ENCODE measurements at regions not wholly inside any gene's neighbourhood (a gene's known extent, or its start where the extent isn't known, plus 50 kb on each side); places are given as distances from the start of the nearest gene placed in this dataset.
"Not testable (repeated sequence)": the region's sequence is repeated elsewhere in the genome, so short reads cannot be mapped to it uniquely, and the experiment has no call there.

DNA sequence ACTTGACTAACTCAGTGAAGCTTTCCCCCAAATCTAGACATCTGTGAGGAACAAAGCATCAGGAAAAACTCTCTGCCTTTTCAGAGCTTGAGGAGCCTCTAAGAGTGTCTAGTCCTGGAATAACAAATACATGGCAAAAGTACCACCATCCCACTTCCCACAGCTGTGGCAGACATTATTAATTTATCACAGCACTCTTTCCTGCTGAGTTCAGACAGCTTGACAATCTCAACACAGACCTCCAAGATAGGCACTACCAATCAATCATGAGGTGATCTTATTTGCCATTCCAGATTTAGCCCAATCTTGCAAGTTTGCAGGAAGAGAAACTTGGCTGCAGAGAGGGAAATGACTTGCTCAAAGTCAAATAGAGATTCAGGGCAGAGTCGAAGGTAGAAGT is 202.8 kb downstream of the MN1 start:
- no peak for DNase-seq (ENCODE audit: low spot score)

DNA sequence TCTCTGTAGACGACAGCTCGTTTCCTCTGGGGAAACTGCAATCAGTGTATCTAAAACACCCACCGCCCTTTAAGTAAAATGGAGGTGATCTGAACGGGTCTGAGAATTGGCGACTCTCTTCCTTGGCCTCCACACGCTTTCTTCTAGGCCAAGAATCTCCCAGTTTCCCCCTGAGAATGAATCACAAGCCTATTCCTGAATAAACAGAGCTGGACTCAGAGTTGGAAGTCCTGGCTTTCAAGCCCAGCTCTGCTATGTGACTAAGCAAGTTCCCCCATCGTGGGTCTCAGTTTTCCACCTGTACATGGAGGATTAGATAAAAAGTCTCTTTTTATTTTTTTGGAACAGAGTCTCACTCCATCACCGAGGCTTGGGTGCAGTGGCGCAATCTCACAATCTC is 200.4 kb downstream of the MN1 start:
- DNase-seq (ENCODE audit: low spot score), result no peak

DNA sequence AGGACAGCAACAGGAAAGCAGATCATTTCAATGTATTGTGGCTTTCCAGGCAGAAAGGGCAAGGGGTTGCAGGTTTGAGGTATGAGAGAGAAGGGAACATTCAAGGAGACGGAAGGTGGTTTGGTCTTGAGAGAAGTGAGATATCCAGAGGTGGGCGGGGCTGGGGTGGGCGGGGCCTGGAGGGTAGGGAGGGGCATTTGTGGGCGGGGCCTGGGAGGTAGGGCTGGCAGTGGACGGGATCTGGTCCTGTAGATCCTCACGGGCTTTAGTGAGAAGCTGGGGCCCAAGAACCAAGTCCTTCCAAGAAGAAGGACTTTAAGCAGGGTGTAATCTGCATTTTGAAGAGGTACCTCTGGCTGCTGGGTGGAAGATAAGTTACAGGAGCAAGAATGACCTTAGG is 199.2 kb downstream of the MN1 start:
- no peak for DNase-seq (ENCODE audit: low spot score)

DNA sequence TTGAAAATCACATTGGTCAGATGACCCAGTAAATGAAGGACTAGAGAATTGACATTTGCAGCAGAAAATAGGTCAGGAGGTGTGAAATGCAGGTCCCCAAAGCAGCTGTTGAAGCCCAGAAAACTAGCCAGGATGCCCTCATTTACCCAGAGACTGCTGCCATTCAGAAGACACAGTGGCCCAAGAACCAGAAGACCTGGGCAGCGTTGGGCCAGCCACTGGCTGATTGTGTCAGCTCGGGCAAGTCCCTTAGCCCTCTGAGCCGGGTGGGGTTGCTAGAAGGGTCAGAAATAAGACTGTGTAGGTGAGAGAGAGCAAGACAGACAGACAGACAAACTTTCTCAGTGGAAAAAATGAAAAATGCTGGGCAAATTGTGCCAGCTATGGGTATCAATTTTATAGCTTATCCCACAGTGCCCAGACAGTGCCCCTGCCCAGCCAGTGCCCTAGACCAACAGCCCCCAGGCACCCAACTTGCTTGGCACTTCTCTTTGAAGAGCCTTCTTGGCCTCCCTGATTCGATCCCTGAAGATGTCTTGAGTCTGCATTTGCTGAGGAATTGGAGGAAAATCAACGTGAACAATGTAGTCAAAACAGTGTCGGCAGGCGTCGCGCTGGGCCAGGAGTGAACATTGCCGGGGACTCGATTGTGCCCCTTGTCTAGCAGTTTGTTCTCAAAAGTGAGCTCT is 198.3 kb downstream of the MN1 start:
- DNase-seq (ENCODE audit: low spot score), result no peak

DNA sequence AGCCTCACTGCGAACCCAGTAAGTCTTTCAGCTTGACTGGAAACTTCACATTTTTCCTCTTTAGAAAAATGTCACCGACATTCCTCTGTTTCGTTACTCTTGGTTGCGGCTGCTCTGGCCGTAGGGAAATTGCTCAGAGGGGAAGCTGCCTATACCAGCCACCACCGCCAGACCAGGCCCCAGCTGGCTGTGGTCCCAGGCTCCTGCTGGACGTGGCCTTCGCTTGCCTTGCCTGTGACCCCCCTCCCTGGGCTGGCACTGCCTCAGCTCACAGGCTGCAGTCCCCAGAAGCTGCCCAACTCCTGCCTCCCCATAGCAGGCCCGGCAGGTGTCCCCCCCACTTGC is 197.8 kb downstream of the MN1 start:
- no peak for DNase-seq (ENCODE audit: low spot score)

DNA sequence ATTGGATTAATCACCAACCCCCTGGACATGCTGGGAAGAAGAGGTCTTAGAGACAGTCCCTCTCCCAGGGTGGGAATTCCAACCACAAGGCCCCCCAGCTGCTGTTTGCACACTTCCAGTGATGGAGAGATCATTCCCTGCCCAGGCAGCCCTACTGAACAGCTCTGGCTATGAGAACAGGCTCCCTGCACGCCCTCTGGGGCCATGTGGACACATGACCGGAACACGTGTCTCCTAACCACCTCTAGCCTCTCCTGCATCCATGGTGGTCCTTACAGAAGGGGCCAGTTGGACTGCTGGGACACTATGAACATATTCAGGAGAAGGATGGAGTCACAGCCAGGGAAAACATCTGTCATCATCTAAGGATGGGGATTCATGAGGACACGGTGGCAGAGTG is 196.2 kb downstream of the MN1 start:
- DNase-seq (ENCODE audit: low spot score), result no peak

DNA sequence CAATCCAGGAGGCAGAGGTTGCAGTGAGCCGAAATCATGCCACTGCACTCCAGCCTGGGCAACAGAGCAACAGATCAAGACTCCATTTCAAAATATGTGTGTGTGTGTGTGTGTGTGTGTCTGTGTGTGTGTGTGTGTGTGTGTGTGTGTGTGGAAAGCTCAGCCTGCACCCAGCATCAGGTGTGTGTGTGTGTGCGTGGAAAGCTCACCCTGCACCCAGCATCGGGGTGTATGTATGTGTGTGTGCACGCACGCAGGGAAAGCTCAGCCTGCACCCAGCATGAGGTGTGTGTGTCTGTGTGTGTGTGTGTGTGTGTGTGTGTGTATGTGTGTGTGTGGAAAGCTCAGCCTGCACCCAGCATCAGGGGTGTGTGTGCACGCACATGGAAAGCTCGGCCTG is 193.8 kb downstream of the MN1 start:
- DNase-seq (ENCODE audit: low spot score), result not testable (repeated sequence)

DNA sequence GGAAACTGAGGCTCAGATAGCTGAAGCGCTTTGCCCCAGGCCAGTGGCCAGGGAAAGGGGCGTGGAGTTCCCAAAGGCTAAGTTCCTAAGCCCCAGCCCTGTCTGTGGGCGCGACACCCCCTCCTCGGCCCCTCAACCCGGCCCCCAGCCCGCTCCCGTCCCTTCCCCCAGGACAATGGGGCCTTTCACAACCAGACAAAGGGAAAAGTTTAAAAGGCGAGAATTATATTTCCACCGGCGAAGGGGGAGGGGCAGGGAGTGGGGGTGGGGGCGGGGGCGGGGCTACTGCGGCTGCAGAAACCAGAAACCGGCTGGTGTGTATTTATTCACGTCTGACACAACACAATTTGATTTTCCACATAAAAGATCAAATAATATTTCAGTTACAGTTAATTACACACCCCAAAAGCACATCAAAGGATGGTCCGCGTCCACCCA is 192.1 kb downstream of the MN1 start:
- DNase-seq (ENCODE audit: low spot score), result no peak

DNA sequence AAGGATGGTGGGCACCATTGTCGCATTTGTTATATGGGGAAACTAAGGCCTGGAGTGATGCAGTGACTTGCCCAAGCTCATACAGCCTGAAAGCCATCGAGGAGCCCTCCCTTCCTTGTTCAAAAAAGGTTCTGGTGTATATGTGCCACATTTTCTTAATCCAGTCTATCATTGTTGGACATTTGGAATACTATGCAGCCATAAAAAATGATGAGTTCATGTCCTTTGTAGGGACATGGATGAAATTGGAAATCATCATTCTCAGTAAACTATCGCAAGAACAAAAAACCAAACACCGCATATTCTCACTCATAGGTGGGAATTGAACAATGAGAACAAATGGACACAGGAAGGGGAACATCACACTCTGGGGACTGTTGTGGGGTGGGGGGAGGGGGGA is 191.4 kb downstream of the MN1 start:
- not testable (repeated sequence) for DNase-seq (ENCODE audit: low spot score)

DNA sequence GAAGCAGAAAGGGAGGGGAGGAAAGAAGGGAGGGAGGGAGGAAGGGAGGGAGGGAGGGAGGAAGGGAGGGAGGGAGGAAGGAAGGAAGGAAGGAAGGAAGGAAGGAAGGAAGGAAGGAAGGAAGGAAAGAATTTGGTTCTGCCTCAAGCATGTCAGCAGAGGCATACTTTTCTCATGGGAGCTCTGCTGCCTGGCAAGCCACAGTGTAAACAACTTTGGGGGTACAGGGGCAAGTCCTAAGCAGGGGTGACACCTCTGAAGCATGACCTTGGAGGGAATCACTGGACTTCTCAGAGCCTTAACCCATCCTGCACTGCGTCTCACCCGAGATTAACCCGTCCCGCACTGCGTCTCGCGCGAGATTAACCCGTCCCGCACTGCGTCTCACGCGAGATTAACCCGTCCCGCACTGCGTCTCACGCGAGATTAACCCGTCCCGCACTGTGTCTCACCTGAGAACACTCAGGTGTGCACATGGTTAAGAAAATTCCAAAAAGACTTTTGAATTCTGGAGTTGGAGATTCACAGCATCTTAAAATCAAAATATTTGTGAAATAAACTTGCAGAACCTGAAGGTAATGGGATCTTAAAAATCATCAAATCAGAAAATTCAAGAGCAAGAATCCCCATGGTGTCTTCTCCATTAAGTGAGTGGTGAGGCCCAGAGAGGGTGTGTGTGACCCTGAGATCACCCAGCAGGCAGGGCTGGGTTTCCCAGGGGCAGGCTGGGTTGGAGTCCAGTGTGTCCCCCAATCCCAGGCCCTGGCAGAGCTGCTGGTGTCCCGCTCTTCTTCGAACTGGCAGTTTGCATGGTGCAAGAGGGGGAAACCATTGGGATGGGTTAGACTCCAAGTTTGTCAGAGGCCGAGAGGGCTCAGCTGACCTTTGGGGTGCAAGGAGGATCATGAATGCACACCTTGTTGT is 190.4 kb downstream of the MN1 start:
- DNase-seq (ENCODE audit: low spot score), result no peak

DNA sequence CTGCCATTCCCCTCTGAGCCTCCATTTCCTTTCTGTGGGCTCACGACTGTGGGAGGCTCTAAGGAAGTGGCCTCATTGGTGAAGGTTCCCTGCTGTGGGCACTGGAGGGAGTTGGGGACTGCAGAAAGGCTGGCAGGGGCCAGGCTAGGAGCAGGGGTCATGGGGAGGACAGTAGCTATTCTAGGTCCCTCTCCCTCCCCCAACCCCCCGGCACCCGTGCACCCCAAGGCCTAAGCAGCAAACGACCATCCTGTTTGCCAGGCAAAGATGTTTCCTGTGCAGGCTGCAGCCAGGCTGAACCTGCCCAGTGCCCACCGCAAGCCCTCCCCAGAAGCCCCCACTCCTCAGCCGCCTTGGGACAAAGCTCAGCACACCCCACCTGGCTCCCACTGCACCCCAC is 189.4 kb downstream of the MN1 start:
- DNase-seq (ENCODE audit: low spot score), result no peak

DNA sequence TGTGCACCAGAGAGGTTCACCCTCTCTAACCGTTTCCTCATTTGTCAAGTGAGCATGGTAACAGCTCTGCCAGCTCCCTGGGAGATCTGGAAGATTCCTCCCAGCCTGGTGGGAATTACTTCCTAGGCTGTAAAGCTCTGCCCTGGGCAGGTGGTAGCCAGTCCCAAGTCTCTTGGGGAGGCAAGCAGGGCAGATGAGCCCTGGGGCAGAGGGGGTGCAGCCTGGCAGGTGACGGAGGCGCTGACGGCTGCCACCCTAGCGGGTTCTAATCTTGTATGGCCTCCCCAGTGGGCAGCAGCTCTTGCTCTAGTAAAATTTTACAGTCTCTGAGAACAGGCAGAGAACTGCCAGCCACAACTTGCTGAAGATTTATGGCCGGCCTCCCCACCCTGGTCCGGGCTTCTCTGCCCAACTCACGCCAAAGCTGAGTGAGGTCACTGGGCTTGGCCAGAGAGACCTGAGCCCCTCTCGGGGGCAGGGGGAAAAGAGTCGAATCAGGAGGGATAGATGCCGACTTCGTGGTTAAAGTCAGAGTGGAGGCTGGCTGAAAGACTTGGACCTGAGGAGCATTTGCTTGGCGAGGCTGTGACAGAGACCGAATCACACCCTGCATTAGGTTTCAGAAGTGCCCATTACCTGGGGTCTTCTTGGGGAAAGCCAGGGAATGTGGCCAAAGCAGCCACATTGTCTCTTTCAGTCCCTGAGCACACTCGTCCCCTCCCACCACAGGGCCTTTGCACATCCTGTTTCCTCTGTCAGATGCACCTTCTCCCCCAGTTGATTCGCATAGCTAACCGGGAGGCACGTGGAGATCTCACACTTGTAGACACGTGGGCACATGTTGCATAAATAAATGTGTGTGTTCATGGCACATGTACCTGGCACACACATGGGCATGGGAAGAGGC is 188.2 kb downstream of the MN1 start:
- DNase-seq (ENCODE audit: low spot score), result no peak

DNA sequence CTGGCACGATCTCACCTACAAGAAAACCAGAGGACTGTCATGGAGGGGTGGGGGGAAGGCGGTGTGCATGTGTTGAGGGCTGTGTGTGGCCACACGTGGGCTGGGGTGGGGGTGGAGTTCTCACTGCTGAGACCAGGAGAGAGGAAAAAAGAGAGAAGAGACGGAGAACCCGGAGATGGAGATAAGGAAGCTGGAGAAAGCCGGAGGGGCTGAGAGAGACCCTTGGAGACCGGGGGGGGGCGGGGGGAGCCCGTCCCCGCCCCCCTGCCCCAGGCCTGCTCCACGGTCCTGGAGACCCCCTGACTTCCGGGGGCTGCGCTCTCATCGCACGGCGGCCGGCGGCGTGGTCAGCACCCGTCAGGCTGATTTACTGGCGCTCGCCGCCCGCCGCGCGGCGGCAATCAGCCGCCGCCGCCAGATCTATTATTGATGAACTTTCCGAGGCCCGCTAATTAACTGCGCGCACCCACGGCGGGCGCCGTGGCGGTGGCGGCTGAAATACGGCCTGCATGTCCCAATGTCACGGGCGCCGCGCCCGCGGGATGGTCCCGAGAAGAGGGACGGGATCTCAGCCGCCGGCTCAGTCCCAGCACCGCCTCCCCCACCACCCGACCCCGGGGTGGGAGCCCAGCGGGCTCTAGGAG is 187.4 kb downstream of the MN1 start:
- DNase-seq (ENCODE audit: low spot score), result no peak

DNA sequence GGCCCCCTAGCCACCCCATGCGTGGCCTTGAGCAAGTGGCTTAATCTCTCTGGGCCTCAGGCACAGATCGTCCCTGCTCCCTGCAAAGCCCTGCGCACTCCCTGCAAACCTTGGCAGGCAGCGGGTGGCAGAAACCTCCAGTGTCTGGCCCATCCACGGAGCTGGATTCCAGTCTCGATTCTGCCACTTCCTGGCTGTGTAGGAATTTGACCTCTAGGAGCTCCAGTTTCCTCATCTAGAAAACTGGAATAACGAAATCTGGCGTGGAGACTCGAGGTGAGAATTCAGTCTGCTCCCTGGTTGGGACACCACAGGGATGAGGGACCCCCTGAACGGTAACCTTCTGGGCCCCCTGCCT is 186.9 kb downstream of the MN1 start:
- DNase-seq (ENCODE audit: low spot score), result no peak

DNA sequence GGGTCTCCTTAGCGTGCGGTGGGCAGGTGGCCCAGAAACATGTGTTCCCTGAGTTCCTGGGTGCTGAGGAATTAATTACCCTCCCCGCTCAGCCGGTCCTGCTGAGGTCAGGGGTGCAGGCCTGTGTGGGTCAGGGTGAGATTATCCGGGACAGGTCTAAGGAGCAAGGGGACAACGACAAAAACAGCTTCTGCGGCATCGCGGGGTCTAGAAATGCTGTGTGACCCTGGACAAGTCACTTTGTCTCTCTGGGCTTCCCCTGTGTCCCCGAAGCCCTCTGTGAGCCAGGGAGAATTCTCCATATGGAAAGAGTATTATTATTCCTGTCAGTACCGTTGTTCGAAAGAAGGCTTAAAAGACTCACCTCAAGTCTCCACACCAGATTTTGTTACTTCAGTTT is 186.1 kb downstream of the MN1 start:
- DNase-seq (ENCODE audit: low spot score), result no peak

DNA sequence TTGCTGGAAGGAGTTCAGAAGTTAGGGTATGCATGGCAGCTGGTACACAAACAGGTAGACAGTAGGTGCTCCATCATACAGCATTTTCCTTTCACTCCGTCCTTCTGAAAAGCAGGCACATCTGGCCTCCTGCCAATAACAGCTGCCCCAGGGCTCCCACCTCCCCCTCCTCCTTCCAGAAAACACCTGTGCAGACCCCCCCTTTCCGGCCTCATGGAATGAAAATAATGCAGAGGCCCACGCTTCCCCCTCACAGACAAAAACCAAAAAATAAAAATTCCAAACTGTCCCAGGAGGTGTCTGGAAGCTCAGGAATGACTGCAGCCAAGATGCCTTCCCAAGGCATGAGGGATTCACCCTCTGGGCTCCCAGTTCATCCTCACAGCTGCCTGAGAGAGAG is 185.5 kb downstream of the MN1 start:
- DNase-seq (ENCODE audit: low spot score), result no peak

DNA sequence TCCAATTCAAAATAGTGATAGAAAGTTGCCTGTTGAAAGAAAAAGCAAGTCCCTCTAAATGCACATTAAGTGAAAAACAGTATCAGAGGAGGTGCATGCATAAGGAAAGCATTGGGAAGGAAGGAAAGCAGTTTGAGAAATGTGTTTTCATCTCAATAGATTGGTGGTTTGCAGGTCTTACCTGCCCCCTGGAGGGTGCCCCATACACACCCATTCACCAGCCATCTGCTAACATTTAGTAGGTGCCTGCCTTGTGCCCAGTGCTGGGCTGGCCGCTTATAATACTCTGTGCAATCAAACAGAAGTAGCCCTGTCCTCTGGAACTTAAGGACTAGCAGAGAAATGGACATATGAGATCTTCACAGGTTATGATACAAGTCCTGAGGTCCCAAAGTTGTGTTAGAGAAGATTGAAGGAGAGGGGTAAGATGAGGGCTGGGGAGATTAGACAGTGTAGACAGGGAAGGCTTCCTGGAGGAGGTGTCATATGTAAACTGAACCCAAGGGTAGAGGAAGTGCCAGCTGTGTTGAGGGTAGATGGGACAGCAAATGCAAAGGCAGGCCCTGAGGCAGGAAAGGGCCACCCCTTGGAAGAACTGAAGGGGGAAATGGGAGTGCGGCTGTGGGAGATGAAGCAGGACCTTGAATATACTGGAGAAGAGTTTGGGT is 184.2 kb downstream of the MN1 start:
- DNase-seq (ENCODE audit: low spot score), result no peak

DNA sequence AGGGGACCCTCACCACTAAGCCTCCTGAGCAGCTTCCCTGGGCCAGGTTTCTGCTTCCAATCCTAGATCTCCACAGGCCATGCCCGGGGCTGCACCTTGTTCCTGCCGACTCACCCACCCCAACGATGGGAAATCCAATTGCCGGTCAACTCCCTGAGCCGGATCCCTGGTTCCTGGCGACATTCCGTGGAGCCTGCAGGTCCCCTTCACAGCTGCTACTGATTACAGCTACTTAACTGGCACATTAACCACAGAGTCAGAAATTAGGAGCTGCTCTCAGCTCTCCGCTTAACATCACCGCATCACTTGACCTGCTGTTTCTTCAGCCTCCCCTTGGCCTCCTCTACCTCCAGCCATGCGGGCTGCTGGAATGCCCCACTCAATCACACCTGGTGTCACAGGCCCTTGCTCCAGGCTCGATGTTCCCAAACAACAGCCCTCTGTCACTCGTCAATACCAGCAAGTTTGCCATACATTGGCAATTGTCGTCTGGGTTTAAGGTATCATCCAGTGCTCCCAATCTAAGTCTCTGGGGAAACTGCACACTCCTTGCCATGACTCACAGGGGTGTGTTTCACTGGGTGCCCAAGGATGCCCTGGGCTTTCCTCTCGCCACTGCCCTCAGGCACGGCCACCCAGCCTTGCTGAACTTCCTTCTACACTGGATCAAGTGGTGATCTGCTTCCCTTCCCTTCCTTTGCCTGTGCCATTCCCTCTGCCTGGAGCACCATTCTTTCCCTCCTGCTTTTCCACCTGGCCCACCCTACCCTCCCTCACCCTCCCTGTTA is 181.0 kb downstream of the MN1 start:
- DNase-seq (ENCODE audit: low spot score), result no peak

DNA sequence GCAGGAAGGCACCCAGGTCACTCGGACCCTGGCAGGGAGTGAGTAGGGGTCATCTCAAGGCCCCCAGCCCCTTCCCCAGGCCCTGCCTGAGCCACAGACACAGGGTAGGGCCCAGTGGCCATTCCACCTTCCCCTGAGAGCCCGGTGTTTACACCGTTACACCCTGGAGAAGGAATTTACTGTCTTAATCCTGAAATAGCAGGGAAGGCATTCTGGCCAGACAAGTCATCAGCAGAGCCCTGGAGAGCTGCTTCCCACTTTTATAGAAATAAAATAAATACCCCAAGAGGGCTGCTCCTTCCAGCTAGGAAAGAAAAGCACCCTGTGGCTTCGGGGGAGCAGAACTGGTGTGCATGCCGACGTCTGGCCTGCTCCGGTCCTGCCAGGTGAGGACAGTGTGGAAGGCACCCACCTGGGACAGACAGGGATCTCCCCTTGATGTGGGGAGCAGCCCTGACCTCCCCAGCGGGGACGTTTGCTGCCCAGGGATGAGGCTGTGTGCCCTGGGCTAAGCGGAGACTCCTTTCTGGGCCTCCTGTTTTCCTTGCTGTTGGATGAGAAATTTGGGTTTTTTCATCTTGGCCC is 180.0 kb downstream of the MN1 start:
- DNase-seq (ENCODE audit: low spot score), result no peak

DNA sequence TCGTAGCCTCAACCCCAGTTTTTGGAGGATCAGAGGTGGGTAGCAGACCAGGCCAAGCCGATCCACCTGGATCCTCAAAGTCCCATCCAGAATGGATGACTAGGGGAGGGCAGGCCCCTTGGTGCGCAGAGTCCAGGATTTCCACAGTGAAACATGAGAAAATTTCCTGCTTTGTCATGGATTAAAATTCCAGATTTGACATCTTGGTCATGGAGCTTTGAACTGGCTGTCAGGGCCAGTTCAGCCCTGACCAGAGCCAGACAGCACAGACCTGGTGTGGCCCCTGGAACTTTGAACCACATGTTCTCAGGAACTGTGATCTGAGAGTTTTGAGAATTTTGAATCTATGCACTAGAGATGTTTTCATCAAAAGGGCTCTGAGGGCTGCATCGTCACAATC is 177.5 kb downstream of the MN1 start:
- no peak for DNase-seq (ENCODE audit: low spot score)
